Ovary (tissue), 7 donors: ENCODE measurements at regions not wholly inside any gene's neighbourhood (a gene's known extent, or its start where the extent isn't known, plus 50 kb on each side); places are given as distances from the start of the nearest gene placed in this dataset.

ENCODE experiments used
- DNase-seq, 5 donors: peaks; one replicate each; pipeline ENCODE4 v3.0.0-alpha.2; 2019 to 2020
- H3K27ac ChIP-seq, 2 donors: fragments of 200-600 bp; one replicate each; pipeline versions ENCODE4 v1.5.1 to v1.8.0; 2019 to 2022
- H3K27me3 ChIP-seq: fragments of 200-600 bp; one replicate; pipeline ENCODE4 v1.8.0; 2022
- H3K36me3 ChIP-seq: fragments of 200-600 bp; sonication (generic); one replicate; pipeline ENCODE4 v1.5.1; 2019
- H3K4me1 ChIP-seq: one replicate; pipeline ENCODE4 v1.8.1; 2013; ENCODE audit warnings: mild to moderate bottlenecking, moderate library complexity; ENCODE audit not compliant: insufficient read depth
- H3K4me3 ChIP-seq: fragments of 200-600 bp; sonication (generic); one replicate; pipeline ENCODE4 v1.5.1; 2017
- H3K9me3 ChIP-seq, 2 donors: fragments of 200-600 bp in 1 of 2; sonication (generic) in 1 of 2; one replicate each; pipeline versions ENCODE4 v1.5.1 to v1.8.1; 2013 to 2019; ENCODE audit warnings: mild to moderate bottlenecking in 1 of 2, moderate library complexity in 1 of 2
- CTCF ChIP-seq, 3 donors: fragments of 450-650 bp in 2 of 3; fragments of 200-600 bp in 1 of 3; IDR thresholded peaks; one replicate each; pipeline versions ENCODE4 v1.5.1 to v1.8.0; 2016 to 2022; ENCODE audit warnings: antibody characterized with exemption in 3 of 3, mild to moderate bottlenecking in 1 of 3
- EP300 ChIP-seq: sonication (generic); formaldehyde crosslinking; IDR thresholded peaks from one replicate; pipeline ENCODE4 v1.6.1; 2017; ENCODE audit warnings: antibody characterized with exemption
- POLR2A ChIP-seq: fragments of 450-650 bp; IDR thresholded peaks from one replicate; pipeline ENCODE4 v1.6.1; 2017; ENCODE audit warnings: antibody characterized with exemption, mild to moderate bottlenecking, moderate library complexity
- WGBS, 3 donors: extraction: QIAGEN DNeasy Blood & Tissue Kit in 1 of 3; methylation state at CpG; one replicate each; pipeline versions ENCODE4 v1.1.5 to v1.1.7; 2013 to 2017; 5-methylcytosine and 5-hydroxymethylcytosine counted together
- intact Hi-C, 4 donors: fragments of 100-400 bp; cut with DNase I; formaldehyde crosslinking; loops; one replicate each; pipeline versions ENCODE4 v1.11.0 to v1.15.1; 2022 to 2023
- donor health status: DM: no; HTN: no; CAD: no; lungs with moderate emphysema.
- donor health status: DM: no; HTN: no; CAD: no.
- donor health status: Bipolar disorder and iron deficiency.
- donor health status: DM: no; HTN: no; CAD: no.
- donor health status: DM: yes; HTN: yes; CAD: no.

- Histone ChIP-seq H3K4me1 (peaks cover 2% of the 10 kb centered on the region), H3K4me3 (no peak overlapping the region), H3K27ac (no peak overlapping the region), H3K36me3 (no peaks in the 10 kb centered on the region), H3K27me3 (no peaks in the 10 kb centered on the region), H3K9me3 (no peaks in the 10 kb centered on the region)
- 8 to 30% (median 14%) methylated on average over 13 of the region's 13 CpGs for WGBS, 3 donors
- no peak for DNase-seq
- intact Hi-C loops: no loop called here
- TF ChIP-seq EP300 (no peak), CTCF (IDR thresholded peaks at IDR 0.05) (no peak), POLR2A (no peak)
Measured at GRCh38 chr16:51544851-51545467, 393.9 kb upstream of the SALL1 start.

GRCh38 chr16:51543971-51544370 is 392.9 kb upstream of the SALL1 start:
- DNase-seq: no peak
- intact Hi-C loops: no loop called here
- H3K27me3 ChIP-seq: no peaks in the 10 kb centered on the region

GRCh38 chr16:51542981-51543815 is 392.1 kb upstream of the SALL1 start:
- H3K27me3 ChIP-seq: no peaks in the 10 kb centered on the region
- DNase-seq: no peak
- WGBS, 3 donors: 78 to 85% (median 79%) methylated on average over 12 of the region's 12 CpGs
- peaks cover 2% of the 10 kb centered on the region for H3K4me1 ChIP-seq
- TF ChIP-seq CTCF (IDR thresholded peaks at IDR 0.05): no peak
- no peak for TF ChIP-seq POLR2A
- H3K36me3 ChIP-seq: no peaks in the 10 kb centered on the region
- no peaks in the 10 kb centered on the region for H3K9me3 ChIP-seq
- no peak overlapping the region for H3K4me3 ChIP-seq
- intact Hi-C loops: no loop called here
- H3K27ac ChIP-seq: no peak overlapping the region

More at GRCh38 chr16:51543971-51544370, 392.9 kb upstream of the SALL1 start:
- H3K36me3 ChIP-seq: no peaks in the 10 kb centered on the region
- TF ChIP-seq EP300 (no peak), POLR2A (no peak), CTCF (IDR thresholded peaks at IDR 0.05) (no peak)
- H3K4me1 ChIP-seq: peaks cover 2% of the 10 kb centered on the region
- WGBS, 3 donors: 64 to 80% (median 70%) methylated on average over 9 of the region's 9 CpGs
- no peak overlapping the region for H3K27ac ChIP-seq
- no peaks in the 10 kb centered on the region for H3K9me3 ChIP-seq
- H3K4me3 ChIP-seq: no peak overlapping the region

GRCh38 chr16:51540259-51540658 is 389.2 kb upstream of the SALL1 start:
- intact Hi-C loops: no loop called here
- TF ChIP-seq EP300 (no peak), CTCF (IDR thresholded peaks at IDR 0.05) (no peak), POLR2A (no peak)
- H3K4me3 ChIP-seq: no peak overlapping the region
- H3K27ac ChIP-seq: no peak overlapping the region
- DNase-seq: no peak
- H3K27me3 ChIP-seq: no peaks in the 10 kb centered on the region
- H3K36me3 ChIP-seq: no peaks in the 10 kb centered on the region
- peaks cover 2% of the 10 kb centered on the region for H3K4me1 ChIP-seq
- 58 to 67% (median 64%) methylated on average over 2 of the region's 2 CpGs for WGBS, 3 donors
- H3K9me3 ChIP-seq: no peaks in the 10 kb centered on the region
